ENCODE measurements at regions not wholly inside any gene's neighbourhood (a gene's known extent, or its start where the extent isn't known, plus 50 kb on each side); places are given as distances from the start of the nearest gene placed in this dataset.
A peak's percentile ranks its signal among the peaks of the same experiment; 100 is the strongest.
"Not testable (repeated sequence)": the region's sequence is repeated elsewhere in the genome, so short reads cannot be mapped to it uniquely, and the experiment has no call there.

GRCh38 chr3:81823086-81823485 lies 61.6 kb upstream of the GBE1 start:
- DNase-seq, result no peak

DNA sequence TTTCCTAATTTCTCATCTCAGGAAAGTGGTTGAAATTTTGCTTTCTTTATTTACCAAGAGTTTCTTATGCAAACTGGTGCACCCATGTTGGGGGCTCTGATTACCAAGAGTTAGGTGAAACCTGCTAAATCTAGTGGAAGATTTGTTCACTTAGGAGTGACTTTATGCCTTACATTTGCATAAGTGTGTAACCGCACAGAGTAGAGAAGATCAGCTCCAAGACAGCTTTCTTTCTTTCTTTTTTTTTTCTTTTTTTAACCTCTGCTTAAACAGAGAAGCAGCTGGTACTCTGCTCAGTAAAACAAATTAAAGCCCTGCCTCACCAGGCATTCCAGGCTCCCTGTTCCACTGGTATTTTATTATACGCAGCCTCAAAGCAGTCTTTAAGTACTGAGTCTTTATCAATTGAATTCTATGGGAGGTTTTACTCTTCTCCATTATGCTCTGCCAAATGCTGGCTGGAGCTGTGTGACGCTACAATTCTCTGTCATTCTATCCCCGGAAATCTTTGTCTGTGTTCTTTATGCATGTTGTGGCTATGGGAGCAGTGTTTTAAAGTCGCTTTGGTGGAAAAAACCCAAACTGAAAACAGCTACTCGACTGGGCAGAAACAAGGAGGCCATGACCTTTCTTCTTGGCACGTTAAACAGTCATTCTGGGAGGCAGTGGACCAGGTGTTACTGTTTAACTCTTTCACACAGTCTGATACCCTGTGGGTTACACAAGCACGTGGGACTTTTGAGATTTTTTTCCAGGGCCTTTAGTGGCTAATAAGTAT lies 55.2 kb upstream of the GBE1 start:
- peak; percentile 24 for DNase-seq

DNA sequence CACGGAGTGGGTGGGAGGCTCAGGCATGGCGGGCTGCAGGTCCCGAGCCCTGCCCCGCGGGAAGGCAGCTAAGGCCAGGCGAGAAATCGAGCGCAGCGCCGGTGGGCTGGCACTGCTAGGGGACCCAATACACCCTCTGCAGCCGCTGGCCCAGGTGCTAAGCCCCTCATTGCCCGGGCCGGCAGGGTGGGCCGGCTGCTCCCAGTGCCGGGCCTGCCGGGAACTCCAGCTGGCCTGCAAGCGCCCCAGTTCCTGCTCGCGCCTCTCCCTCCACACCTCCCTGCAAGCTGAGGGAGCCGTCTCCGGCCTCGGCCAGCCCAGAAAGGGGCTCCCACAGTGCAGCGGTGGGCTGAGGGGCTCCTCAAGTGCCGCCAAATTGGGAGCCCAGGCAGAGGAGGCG lies 50.7 kb upstream of the GBE1 start:
- DNase-seq, result not testable (repeated sequence)

Data from femur (tissue), 1 donor.